Breast epithelium (tissue), 3 donors: ENCODE measurements at regions not wholly inside any gene's neighbourhood (a gene's known extent, or its start where the extent isn't known, plus 50 kb on each side); places are given as distances from the start of the nearest gene placed in this dataset.
"Not testable (repeated sequence)": the region's sequence is repeated elsewhere in the genome, so short reads cannot be mapped to it uniquely, and the experiment has no call there.

Source experiments
- POLR2A ChIP-seq: fragments of 450-650 bp; IDR thresholded peaks from one replicate; pipeline ENCODE4 v1.6.1; 2016; ENCODE audit warnings: antibody characterized with exemption, mild to moderate bottlenecking, moderate library complexity
- POLR2AphosphoS5 ChIP-seq, 3 donors: sonication (generic); formaldehyde crosslinking; IDR thresholded peaks; one replicate each; pipeline ENCODE4 v1.6.1; 2017; ENCODE audit warnings: antibody characterized with exemption in 3 of 3
- TF ChIP-seq, protein P1 (sequence below), 3 donors: fragments of 450-650 bp; IDR thresholded peaks; one replicate each; pipeline ENCODE4 v1.5.1; 2016 to 2017; ENCODE audit warnings: antibody characterized with exemption in 3 of 3, mild to moderate bottlenecking in 3 of 3, moderate library complexity in 3 of 3

- TF ChIP-seq, protein P1, sequence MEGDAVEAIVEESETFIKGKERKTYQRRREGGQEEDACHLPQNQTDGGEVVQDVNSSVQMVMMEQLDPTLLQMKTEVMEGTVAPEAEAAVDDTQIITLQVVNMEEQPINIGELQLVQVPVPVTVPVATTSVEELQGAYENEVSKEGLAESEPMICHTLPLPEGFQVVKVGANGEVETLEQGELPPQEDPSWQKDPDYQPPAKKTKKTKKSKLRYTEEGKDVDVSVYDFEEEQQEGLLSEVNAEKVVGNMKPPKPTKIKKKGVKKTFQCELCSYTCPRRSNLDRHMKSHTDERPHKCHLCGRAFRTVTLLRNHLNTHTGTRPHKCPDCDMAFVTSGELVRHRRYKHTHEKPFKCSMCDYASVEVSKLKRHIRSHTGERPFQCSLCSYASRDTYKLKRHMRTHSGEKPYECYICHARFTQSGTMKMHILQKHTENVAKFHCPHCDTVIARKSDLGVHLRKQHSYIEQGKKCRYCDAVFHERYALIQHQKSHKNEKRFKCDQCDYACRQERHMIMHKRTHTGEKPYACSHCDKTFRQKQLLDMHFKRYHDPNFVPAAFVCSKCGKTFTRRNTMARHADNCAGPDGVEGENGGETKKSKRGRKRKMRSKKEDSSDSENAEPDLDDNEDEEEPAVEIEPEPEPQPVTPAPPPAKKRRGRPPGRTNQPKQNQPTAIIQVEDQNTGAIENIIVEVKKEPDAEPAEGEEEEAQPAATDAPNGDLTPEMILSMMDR (IDR thresholded peaks at IDR 0.05), result not testable (repeated sequence)
- not testable (repeated sequence) for TF ChIP-seq POLR2AphosphoS5 (IDR thresholded peaks at IDR 0.05); POLR2A
These were observed 409.9 kb downstream of the TMEM232 start for GRCh38 chr5:110316566-110316965.
